Osteocyte (in vitro differentiated cells): ENCODE measurements at regions not wholly inside any gene's neighbourhood (a gene's known extent, or its start where the extent isn't known, plus 50 kb on each side); places are given as distances from the start of the nearest gene placed in this dataset.

Experiments used
- DNase-seq: peaks from one replicate; pipeline ENCODE4 v3.0.0; 2021; ENCODE audit warnings: mixed read lengths; ENCODE audit not compliant: unreplicated experiment; ENCODE audit errors: extremely low spot score
- H3K27ac Mint-ChIP-seq: one replicate; pipeline ENCODE4 v1.8.0; 2021; ENCODE audit warnings: mild to moderate bottlenecking, mixed read lengths; ENCODE audit not compliant: unreplicated experiment
- H3K27me3 Mint-ChIP-seq: one replicate; pipeline ENCODE4 v1.8.0; 2021; ENCODE audit warnings: mixed read lengths; ENCODE audit not compliant: unreplicated experiment
- H3K36me3 Mint-ChIP-seq: one replicate; pipeline ENCODE4 v1.8.0; 2021; ENCODE audit warnings: mixed read lengths; ENCODE audit not compliant: unreplicated experiment
- H3K4me1 Mint-ChIP-seq: one replicate; pipeline ENCODE4 v1.8.0; 2021; ENCODE audit warnings: mixed read lengths; ENCODE audit not compliant: unreplicated experiment
- H3K4me3 Mint-ChIP-seq: one replicate; pipeline ENCODE4 v1.8.0; 2021; ENCODE audit warnings: mild to moderate bottlenecking, moderate library complexity, mixed read lengths; ENCODE audit not compliant: unreplicated experiment
- H3K9me3 Mint-ChIP-seq: one replicate; pipeline ENCODE4 v1.8.0; 2021; ENCODE audit warnings: mixed read lengths; ENCODE audit not compliant: unreplicated experiment
- TF ChIP-seq, protein P1 (sequence below): fragments of 200-600 bp; sonication (generic); IDR thresholded peaks from 2 replicates; pipeline ENCODE4 v1.5.0; 2021; ENCODE audit warnings: antibody characterized with exemption, mild to moderate bottlenecking, moderate library complexity

DNA sequence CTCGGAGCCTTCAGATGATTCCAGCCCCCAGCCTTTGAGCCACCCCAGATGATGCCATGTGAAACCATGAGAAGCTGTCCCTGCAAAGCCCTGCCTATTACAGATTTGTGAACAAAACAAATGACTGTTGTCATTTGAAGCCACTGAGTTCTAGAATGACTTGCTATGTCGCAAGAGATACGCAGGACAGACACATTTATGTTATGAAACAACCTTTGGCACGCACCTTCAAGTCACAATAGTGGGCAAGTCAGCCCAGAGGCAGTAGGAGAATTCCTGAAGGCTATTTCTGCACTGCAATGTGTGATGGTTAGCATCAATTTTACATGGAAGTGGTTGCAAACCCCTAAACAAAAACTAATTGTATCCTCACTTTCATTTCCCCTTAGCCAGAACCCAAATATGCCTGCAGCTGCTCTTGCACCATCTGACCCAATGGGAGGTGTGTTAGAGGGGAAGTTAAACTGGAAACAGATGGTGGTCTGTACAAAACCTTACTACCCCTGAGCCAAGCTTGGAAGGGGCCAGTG, 174.4 kb upstream of the ATP6AP2 start:
- peaks cover 12% of the 10 kb centered on the region for H3K27me3 Mint-ChIP-seq
- no peak overlapping the region for H3K27ac Mint-ChIP-seq
- TF ChIP-seq, protein P1, sequence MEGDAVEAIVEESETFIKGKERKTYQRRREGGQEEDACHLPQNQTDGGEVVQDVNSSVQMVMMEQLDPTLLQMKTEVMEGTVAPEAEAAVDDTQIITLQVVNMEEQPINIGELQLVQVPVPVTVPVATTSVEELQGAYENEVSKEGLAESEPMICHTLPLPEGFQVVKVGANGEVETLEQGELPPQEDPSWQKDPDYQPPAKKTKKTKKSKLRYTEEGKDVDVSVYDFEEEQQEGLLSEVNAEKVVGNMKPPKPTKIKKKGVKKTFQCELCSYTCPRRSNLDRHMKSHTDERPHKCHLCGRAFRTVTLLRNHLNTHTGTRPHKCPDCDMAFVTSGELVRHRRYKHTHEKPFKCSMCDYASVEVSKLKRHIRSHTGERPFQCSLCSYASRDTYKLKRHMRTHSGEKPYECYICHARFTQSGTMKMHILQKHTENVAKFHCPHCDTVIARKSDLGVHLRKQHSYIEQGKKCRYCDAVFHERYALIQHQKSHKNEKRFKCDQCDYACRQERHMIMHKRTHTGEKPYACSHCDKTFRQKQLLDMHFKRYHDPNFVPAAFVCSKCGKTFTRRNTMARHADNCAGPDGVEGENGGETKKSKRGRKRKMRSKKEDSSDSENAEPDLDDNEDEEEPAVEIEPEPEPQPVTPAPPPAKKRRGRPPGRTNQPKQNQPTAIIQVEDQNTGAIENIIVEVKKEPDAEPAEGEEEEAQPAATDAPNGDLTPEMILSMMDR, result no peak
- no peak for DNase-seq
- no peaks in the 10 kb centered on the region for H3K36me3 Mint-ChIP-seq
- H3K9me3 Mint-ChIP-seq, result peaks cover 21% of the 10 kb centered on the region
- H3K4me3 Mint-ChIP-seq, result no peak overlapping the region
- H3K4me1 Mint-ChIP-seq, result no peaks in the 10 kb centered on the region

DNA sequence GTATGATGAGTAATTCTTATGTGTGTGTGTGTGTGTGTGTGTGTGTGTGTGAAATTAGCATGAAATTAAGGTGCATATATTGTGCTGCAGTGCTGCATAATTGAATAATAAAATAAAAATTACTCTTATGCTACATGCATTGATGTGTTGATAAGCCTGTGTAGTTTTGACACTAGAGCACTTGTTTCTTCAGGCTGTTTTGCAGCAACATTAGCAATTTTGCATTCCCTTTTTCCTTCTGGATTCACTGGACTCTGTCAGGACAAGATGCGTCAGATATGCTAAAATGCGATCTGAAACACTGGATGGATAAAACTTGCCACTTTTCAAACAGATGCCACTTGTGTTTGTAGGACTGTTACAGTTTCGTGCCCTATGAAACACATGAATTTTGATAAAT, 175.4 kb upstream of the ATP6AP2 start:
- Mint-ChIP-seq H3K9me3 (peaks cover 21% of the 10 kb centered on the region), H3K4me1 (no peaks in the 10 kb centered on the region), H3K4me3 (no peak overlapping the region), H3K27ac (no peak overlapping the region), H3K36me3 (no peaks in the 10 kb centered on the region), H3K27me3 (peaks cover 12% of the 10 kb centered on the region)
- TF ChIP-seq, protein P1, result no peak
- DNase-seq, result no peak

DNA sequence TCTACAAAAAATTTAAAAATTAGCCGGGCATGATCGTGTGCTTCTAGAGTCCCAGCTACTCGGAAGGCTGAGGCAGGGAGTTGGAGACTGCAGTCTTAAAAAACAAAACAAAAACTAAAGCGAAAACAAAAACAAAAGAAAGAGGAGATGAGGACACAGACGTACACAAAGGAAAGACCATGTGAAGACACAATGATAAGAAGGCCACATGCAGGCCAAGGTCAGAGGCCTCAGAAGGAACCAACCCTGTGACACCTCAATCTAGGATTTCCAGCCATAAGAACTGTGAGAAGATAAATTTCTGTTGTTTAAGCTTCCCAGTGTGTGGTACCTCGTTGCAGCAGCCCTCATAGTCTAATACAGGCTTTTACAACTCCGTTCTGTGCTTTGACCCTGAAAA, 177.0 kb upstream of the ATP6AP2 start:
- Mint-ChIP-seq H3K36me3 (no peaks in the 10 kb centered on the region), H3K9me3 (peaks cover 10% of the 10 kb centered on the region), H3K4me1 (no peaks in the 10 kb centered on the region), H3K27me3 (peaks cover 6% of the 10 kb centered on the region), H3K4me3 (no peak overlapping the region), H3K27ac (no peak overlapping the region)
- TF ChIP-seq, protein P1, result no peak
- DNase-seq, result no peak

DNA sequence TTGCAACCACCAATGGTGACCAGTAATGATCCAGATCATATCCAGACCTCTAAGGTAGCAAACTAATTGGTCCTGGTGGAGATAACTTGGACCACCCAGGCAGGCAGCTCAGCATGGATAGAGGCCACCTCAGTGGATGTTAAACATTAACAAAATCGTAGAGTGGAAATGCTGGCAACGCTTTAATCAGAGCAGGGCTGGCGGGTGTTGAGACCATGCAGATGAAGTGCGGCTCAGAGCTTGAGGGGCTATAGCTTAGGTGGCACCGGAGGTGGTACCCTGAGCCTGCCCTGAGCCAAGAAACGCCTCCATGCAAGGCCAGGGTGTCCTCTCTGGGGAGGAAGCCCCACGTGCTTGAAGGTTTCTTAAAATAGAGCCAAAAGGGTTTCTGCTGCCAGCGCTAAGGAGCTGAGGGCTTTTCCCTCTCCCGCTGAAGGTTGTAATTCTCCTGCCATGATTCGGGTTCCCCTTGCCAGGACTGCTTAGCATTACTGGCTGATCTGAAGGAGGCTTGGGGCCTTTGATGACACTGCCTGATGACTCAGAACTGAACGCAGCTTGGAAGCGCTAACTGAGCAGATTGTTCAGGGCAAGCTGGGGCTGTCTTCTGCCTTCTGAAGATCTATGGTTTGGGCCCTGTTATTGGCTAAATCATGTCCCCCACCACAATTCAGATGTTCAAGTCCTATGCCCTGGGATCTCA, 177.8 kb upstream of the ATP6AP2 start:
- H3K9me3 Mint-ChIP-seq, result peaks cover 3% of the 10 kb centered on the region
- H3K4me3 Mint-ChIP-seq, result no peak overlapping the region
- H3K27me3 Mint-ChIP-seq, result peaks cover 4% of the 10 kb centered on the region
- TF ChIP-seq, protein P1, result no peak
- H3K36me3 Mint-ChIP-seq, result no peaks in the 10 kb centered on the region
- no peaks in the 10 kb centered on the region for H3K4me1 Mint-ChIP-seq
- no peak overlapping the region for H3K27ac Mint-ChIP-seq
- no peak for DNase-seq

DNA sequence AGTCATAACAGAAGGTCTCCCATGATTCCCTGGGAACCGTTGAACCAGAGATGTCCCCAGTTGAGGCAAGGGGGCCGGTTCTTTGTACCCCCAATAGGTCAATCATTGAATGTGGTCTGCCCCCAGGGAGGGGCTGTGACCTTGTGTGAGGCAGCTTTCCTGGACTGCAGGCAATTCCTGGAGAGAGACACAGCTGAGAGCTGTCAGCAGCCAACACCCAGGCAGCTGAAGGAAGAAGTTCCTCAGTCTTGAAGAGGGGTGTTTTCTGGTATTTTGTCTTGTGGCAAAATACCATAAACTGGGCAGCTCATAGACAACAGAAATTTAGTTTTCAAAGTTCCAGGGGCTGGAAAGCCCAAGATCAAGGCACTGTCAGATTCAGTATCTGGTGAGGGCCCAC, 185.7 kb upstream of the ATP6AP2 start:
- TF ChIP-seq, protein P1, result no peak
- no peak overlapping the region for H3K4me3 Mint-ChIP-seq
- H3K27ac Mint-ChIP-seq, result no peak overlapping the region
- H3K36me3 Mint-ChIP-seq, result no peaks in the 10 kb centered on the region
- H3K27me3 Mint-ChIP-seq, result no peaks in the 10 kb centered on the region
- H3K4me1 Mint-ChIP-seq, result no peaks in the 10 kb centered on the region
- no peak for DNase-seq
- H3K9me3 Mint-ChIP-seq, result peaks cover 5% of the 10 kb centered on the region
